HepG2 (cell line): ENCODE measurements at regions not wholly inside any gene's neighbourhood (a gene's known extent, or its start where the extent isn't known, plus 50 kb on each side); places are given as distances from the start of the nearest gene placed in this dataset.

Experiments
- FOXP1 ChIP-seq, 2 experiments: fragments of 450-650 bp in 1 of 2; IDR thresholded peaks; 2 replicates each; pipeline ENCODE4 v1.6.1; 2017 to 2018; ENCODE audit warnings: antibody characterized with exemption in 1 of 2
- FUBP1 ChIP-seq: sonication (generic); formaldehyde crosslinking; IDR thresholded peaks from 2 replicates; pipeline ENCODE4 v1.5.1; 2020; ENCODE audit warnings: missing genetic modification reagents, mild to moderate bottlenecking, borderline replicate concordance
- GATAD2A ChIP-seq: IDR thresholded peaks from 2 replicates; pipeline ENCODE4 v1.6.1; 2016
- GRHL1 ChIP-seq: sonication (generic); formaldehyde crosslinking; conservative IDR thresholded peaks from 2 replicates; pipeline ENCODE4 v1.8.0; 2022; ENCODE audit warnings: missing genetic modification reagents
- HNF1B ChIP-seq: sonication (generic); formaldehyde crosslinking; IDR thresholded peaks from 2 replicates; pipeline ENCODE4 v1.5.1; 2020; ENCODE audit warnings: mild to moderate bottlenecking, moderate library complexity, missing genetic modification reagents
- HNRNPK ChIP-seq: fragments of 200-400 bp; formaldehyde crosslinking; IDR thresholded peaks from 2 replicates; pipeline ENCODE4 v1.6.1; 2018; ENCODE audit warnings: low read length, low read depth, moderate library complexity, mild to moderate bottlenecking; ENCODE audit not compliant: poor library complexity, severe bottlenecking
- IKZF4 ChIP-seq: sonication (generic); formaldehyde crosslinking; IDR thresholded peaks from 2 replicates; pipeline ENCODE4 v1.5.1; 2020; ENCODE audit warnings: borderline replicate concordance, mild to moderate bottlenecking, low read depth, missing genetic modification reagents; ENCODE audit errors: not compliant biosample characterization
- JUNB ChIP-seq: sonication (generic); formaldehyde crosslinking; IDR thresholded peaks from 2 replicates; pipeline ENCODE4 v1.8.0; 2022; ENCODE audit warnings: missing genetic modification reagents, mild to moderate bottlenecking, borderline replicate concordance
- KLF6 ChIP-seq: IDR thresholded peaks from 2 replicates; pipeline ENCODE4 v1.8.0; 2016; ENCODE audit warnings: missing biosample characterization, missing genetic modification reagents
- MTERF4 ChIP-seq: sonication (generic); formaldehyde crosslinking; IDR thresholded peaks from 2 replicates; pipeline ENCODE4 v1.8.0; 2023; ENCODE audit warnings: mild to moderate bottlenecking, missing genetic modification reagents
- NFE2 ChIP-seq: sonication (generic); formaldehyde crosslinking; IDR thresholded peaks from 2 replicates; pipeline ENCODE4 v1.4.0; 2020; ENCODE audit warnings: missing genetic modification reagents
- PHF20 ChIP-seq: sonication (generic); formaldehyde crosslinking; IDR thresholded peaks from 2 replicates; pipeline ENCODE4 v1.5.0; 2020; ENCODE audit warnings: mild to moderate bottlenecking, missing genetic modification reagents
- RBM39 ChIP-seq: fragments of 200-400 bp; formaldehyde crosslinking; IDR thresholded peaks from one replicate; pipeline ENCODE4 v1.6.1; 2018; ENCODE audit warnings: antibody characterized with exemption, mild to moderate bottlenecking, low read depth, low read length; ENCODE audit not compliant: poor library complexity, severe bottlenecking
- SALL1 ChIP-seq: sonication (generic); formaldehyde crosslinking; IDR thresholded peaks from 2 replicates; pipeline ENCODE4 v1.8.0; 2022; ENCODE audit warnings: mild to moderate bottlenecking, missing genetic modification reagents
- SIN3A ChIP-seq: IDR thresholded peaks from 2 replicates; pipeline ENCODE4 v1.6.1; 2011; ENCODE audit warnings: low read depth, mild to moderate bottlenecking, control low read depth, low read length, borderline replicate concordance
- SOX13 ChIP-seq, 3 experiments: fragments of 450-650 bp in 1 of 3; sonication (generic) in 1 of 3; formaldehyde crosslinking in 1 of 3; IDR thresholded peaks in 2 of 3; conservative IDR thresholded peaks in 1 of 3; 2 replicates each; pipeline versions ENCODE4 v1.5.0 to v1.6.1; 2016 to 2020; ENCODE audit warnings: antibody characterized with exemption in 1 of 3, mild to moderate bottlenecking in 1 of 3, missing compliant biosample characterization in 1 of 3, missing genetic modification reagents in 1 of 3, moderate library complexity in 1 of 3
- TBL1XR1 ChIP-seq: fragments of 150-350 bp; IDR thresholded peaks from 2 replicates; pipeline ENCODE4 v1.6.1; 2014; ENCODE audit warnings: borderline replicate concordance, low read length; ENCODE audit not compliant: partially characterized antibody
- ZFP62 ChIP-seq: sonication (generic); formaldehyde crosslinking; IDR thresholded peaks from 2 replicates; pipeline ENCODE4 v1.4.0; 2020; ENCODE audit warnings: missing genetic modification reagents
- ZNF101 ChIP-seq: sonication (generic); formaldehyde crosslinking; IDR thresholded peaks from 2 replicates; pipeline ENCODE4 v1.4.0; 2020; ENCODE audit warnings: mild to moderate bottlenecking, low read depth, missing genetic modification reagents, borderline replicate concordance
- ZNF33B ChIP-seq: sonication (generic); formaldehyde crosslinking; IDR thresholded peaks from 2 replicates; pipeline ENCODE4 v1.5.1; 2020; ENCODE audit warnings: mild to moderate bottlenecking, missing genetic modification reagents
- ZNF441 ChIP-seq: sonication (generic); formaldehyde crosslinking; IDR thresholded peaks from 2 replicates; pipeline ENCODE4 v1.7.0; 2021; ENCODE audit warnings: missing genetic modification reagents, borderline replicate concordance
- ZNF768 ChIP-seq: sonication (generic); formaldehyde crosslinking; IDR thresholded peaks from 2 replicates; pipeline ENCODE4 v1.4.0; 2020; ENCODE audit warnings: missing genetic modification reagents
- ZNF878 ChIP-seq: sonication (generic); formaldehyde crosslinking; IDR thresholded peaks from 2 replicates; pipeline ENCODE4 v1.8.1; 2023; ENCODE audit warnings: mild to moderate bottlenecking, missing genetic modification reagents, moderate library complexity

- TF ChIP-seq GRHL1 (CRISPR knock-in tag), result no peak
- TF ChIP-seq JUNB, result no peak
- no peak for TF ChIP-seq IKZF4
- TF ChIP-seq MTERF4 (CRISPR knock-in tag), result no peak
- TF ChIP-seq SOX13 (IDR thresholded peaks at IDR 0.05), result peak; percentile 72; the same call in 1 of the 2 replicates
- TF ChIP-seq SOX13 (CRISPR knock-in tag; conservative IDR thresholded peaks at IDR 0.05 in 1 of 2, IDR thresholded peaks at IDR 0.05 in 1 of 2), result peak in 1 of 2 experiments; percentile 91; a peak in 2 of 4 replicates
- TF ChIP-seq ZFP62 (CRISPR knock-in tag), result no peak
- TF ChIP-seq NFE2 (CRISPR knock-in tag), result peak; percentile 72
- TF ChIP-seq ZNF33B (CRISPR knock-in tag), result no peak
- no peak for TF ChIP-seq SIN3A
- TF ChIP-seq HNF1B, result no peak
- 0 out of 2 replicates have a peak, but pooled peaks have one; percentile 20 for TF ChIP-seq SALL1
- peak; percentile 13; the same call in 1 of the 2 replicates for TF ChIP-seq GATAD2A
- TF ChIP-seq ZNF768 (CRISPR knock-in tag), result no peak; the same call in none of the 2 replicates
- no peak for TF ChIP-seq KLF6 (CRISPR knock-in tag)
- no peak for TF ChIP-seq PHF20 (CRISPR knock-in tag)
- no peak for TF ChIP-seq FOXP1 (IDR thresholded peaks at IDR 0.05)
- TF ChIP-seq FOXP1 (CRISPR knock-in tag; IDR thresholded peaks at IDR 0.05), result no peak
- TF ChIP-seq TBL1XR1, result no peak
- no peak for TF ChIP-seq FUBP1 (CRISPR knock-in tag)
- TF ChIP-seq HNRNPK, result no peak
- TF ChIP-seq ZNF101 (CRISPR knock-in tag), result no peak
- TF ChIP-seq RBM39, result no peak
- TF ChIP-seq ZNF878 (CRISPR knock-in tag), result no peak
- TF ChIP-seq ZNF441 (CRISPR knock-in tag), result no peak
These were observed 58.1 kb upstream of the EPCAM start (continued) for GRCh38 chr2:47310801-47311560.
